Liver (tissue), 3 donors: ENCODE measurements at regions not wholly inside any gene's neighbourhood (a gene's known extent, or its start where the extent isn't known, plus 50 kb on each side); places are given as distances from the start of the nearest gene placed in this dataset.

ENCODE experiments used
- ATF3 ChIP-seq: IDR thresholded peaks from 2 replicates; pipeline ENCODE4 v1.6.1; 2016; ENCODE audit warnings: antibody characterized with exemption
- CTCF ChIP-seq: fragments of 150-350 bp; IDR thresholded peaks from 2 replicates; pipeline ENCODE4 v1.5.1; 2017; ENCODE audit warnings: improper control_type of control experiment, low read depth, low read length; ENCODE audit not compliant: missing input control
- EGR1 ChIP-seq, 2 donors: IDR thresholded peaks; 2 replicates each; pipeline ENCODE4 v1.6.1; 2016 to 2018; ENCODE audit warnings: antibody characterized with exemption in 2 of 2, low read depth in 2 of 2
- HNF4G ChIP-seq: IDR thresholded peaks from 2 replicates; pipeline ENCODE4 v1.6.1; 2016; ENCODE audit warnings: antibody characterized with exemption
- JUND ChIP-seq, 2 donors: IDR thresholded peaks; 2 replicates each; pipeline ENCODE4 v1.6.1; 2016; ENCODE audit warnings: antibody characterized with exemption in 2 of 2
- RAD21 ChIP-seq, 2 donors: IDR thresholded peaks; 2 replicates each; pipeline ENCODE4 v1.6.1; 2016; ENCODE audit warnings: antibody characterized with exemption in 2 of 2, mild to moderate bottlenecking in 2 of 2
- RXRA ChIP-seq, 2 donors: IDR thresholded peaks; 2 replicates each; pipeline ENCODE4 v1.6.1; 2017 to 2018; ENCODE audit warnings: antibody characterized with exemption in 2 of 2, mild to moderate bottlenecking in 1 of 2
- TAF1 ChIP-seq: conservative IDR thresholded peaks from 2 replicates; pipeline ENCODE4 v1.6.1; 2016; ENCODE audit warnings: antibody characterized with exemption, mild to moderate bottlenecking
- YY1 ChIP-seq: IDR thresholded peaks from 2 replicates; pipeline ENCODE4 v1.6.1; 2016; ENCODE audit warnings: antibody characterized with exemption, mild to moderate bottlenecking
- donor health status: healthy.
- donor health status: healthy.

- TF ChIP-seq CTCF (no peak), HNF4G (no peak), ATF3 (no peak), YY1 (no peak), TAF1 (no peak), RXRA (IDR thresholded peaks at IDR 0.05) (no peak), RAD21 (IDR thresholded peaks at IDR 0.05) (no peak), JUND (IDR thresholded peaks at IDR 0.05) (no peak), EGR1 (IDR thresholded peaks at IDR 0.05; ENCODE audit: low read depth in 2 of 2) (no peak)
Measured at GRCh38 chr4:116126794-116127193, 958.6 kb downstream of the TRAM1L1 start.
